Mesendoderm (in vitro differentiated cells): ENCODE measurements at regions not wholly inside any gene's neighbourhood (a gene's known extent, or its start where the extent isn't known, plus 50 kb on each side); places are given as distances from the start of the nearest gene placed in this dataset.

Experiments used
- DNase-seq: peaks from one replicate; pipeline ENCODE4 v3.0.0; 2013
- H2AK5ac ChIP-seq: 2 replicates; pipeline ENCODE4 v1.6.1; 2013; ENCODE audit warnings: low read length, inconsistent platforms
- H2BK120ac ChIP-seq: 2 replicates; pipeline ENCODE4 v1.6.1; 2013; ENCODE audit warnings: low read depth, mild to moderate bottlenecking, low read length, moderate library complexity, mixed read lengths
- H2BK15ac ChIP-seq: replicated peaks from 2 replicates; pipeline ENCODE4 v1.6.1; 2013; ENCODE audit warnings: low read depth, mild to moderate bottlenecking, moderate library complexity
- H2BK5ac ChIP-seq: 2 replicates; pipeline ENCODE4 v1.6.1; 2013; ENCODE audit warnings: low read length, inconsistent platforms
- H3K18ac ChIP-seq: 2 replicates; pipeline ENCODE4 v1.6.1; 2013; ENCODE audit warnings: mild to moderate bottlenecking, low read length, mixed read lengths
- H3K23ac ChIP-seq: one replicate; pipeline ENCODE4 v1.6.1; 2013; ENCODE audit warnings: low read length
- H3K27ac ChIP-seq: 2 replicates; pipeline ENCODE4 v1.5.1; 2013; ENCODE audit warnings: low read depth, mild to moderate bottlenecking, inconsistent platforms, low read length, moderate library complexity
- H3K27me3 ChIP-seq: 2 replicates; pipeline ENCODE4 v1.6.1; 2013; ENCODE audit warnings: low read length, control low read depth, mild to moderate bottlenecking, inconsistent platforms; ENCODE audit not compliant: insufficient read depth, poor library complexity
- H3K36me3 ChIP-seq: 2 replicates; pipeline ENCODE4 v1.6.1; 2013; ENCODE audit warnings: low read length, inconsistent platforms; ENCODE audit not compliant: control insufficient read depth, insufficient read depth
- H3K4ac ChIP-seq: one replicate; pipeline ENCODE4 v1.6.1; 2013; ENCODE audit warnings: low read depth, mild to moderate bottlenecking, low read length, moderate library complexity
- H3K4me1 ChIP-seq: 2 replicates; pipeline ENCODE4 v1.6.1; 2013; ENCODE audit warnings: low read depth, low read length, inconsistent platforms; ENCODE audit not compliant: control insufficient read depth
- H3K4me2 ChIP-seq: 2 replicates; pipeline ENCODE4 v1.6.1; 2013; ENCODE audit warnings: low read length
- H3K4me3 ChIP-seq: 2 replicates; pipeline ENCODE4 v1.5.1; 2013; ENCODE audit warnings: mild to moderate bottlenecking, low read length
- H3K56ac ChIP-seq: one replicate; pipeline ENCODE4 v1.6.1; 2013; ENCODE audit warnings: low read length
- H3K79me1 ChIP-seq: 2 replicates; pipeline ENCODE4 v1.6.1; 2013; ENCODE audit warnings: low read length, inconsistent platforms
- H3K79me2 ChIP-seq: 2 replicates; pipeline ENCODE4 v1.6.1; 2013; ENCODE audit warnings: mild to moderate bottlenecking, low read length; ENCODE audit not compliant: control insufficient read depth, insufficient read depth
- H3K9ac ChIP-seq: 2 replicates; pipeline ENCODE4 v1.6.1; 2013; ENCODE audit warnings: low read length, inconsistent platforms
- H4K5ac ChIP-seq: one replicate; pipeline ENCODE4 v1.6.1; 2013; ENCODE audit warnings: low read length
- H4K8ac ChIP-seq: one replicate; pipeline ENCODE4 v1.6.1; 2013; ENCODE audit warnings: low read depth, mild to moderate bottlenecking, control low read depth, low read length, moderate library complexity
- WGBS: extraction: QIAGEN DNeasy Blood & Tissue Kit; methylation state at CpG from one replicate; pipeline ENCODE4 v1.1.7; 2013; ENCODE audit warnings: low lambda C conversion rate, missing lambda C conversion rate; ENCODE audit not compliant: insufficient coverage; ENCODE audit errors: extremely low coverage; 5-methylcytosine and 5-hydroxymethylcytosine counted together

- no CpG with 5 or more reads among the region's 13 CpGs for WGBS
- no peak overlapping the region for H3K9ac ChIP-seq
These were observed 122.3 kb upstream of the WWC1 start for GRCh38 chr5:168168978-168169698.

DNA sequence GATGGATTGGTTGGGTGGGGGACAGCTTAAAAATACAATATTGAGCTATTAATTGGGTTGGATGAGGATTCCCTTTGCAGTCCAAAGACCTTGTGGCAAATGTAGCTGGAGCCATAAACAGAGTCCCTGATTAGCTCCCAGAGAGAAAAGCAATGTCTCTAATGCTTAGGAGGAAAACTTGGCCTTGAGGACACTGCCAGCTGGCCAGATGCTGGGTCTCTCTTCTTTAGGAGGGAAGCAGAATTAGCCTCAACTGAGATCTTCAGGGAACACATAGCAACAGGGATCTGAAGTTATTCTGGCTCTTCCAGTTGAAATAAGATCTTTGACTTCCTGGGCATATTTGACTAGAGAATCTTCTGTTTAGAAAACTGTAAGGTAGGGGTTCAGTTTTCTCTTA is 121.7 kb upstream of the WWC1 start:
- Histone ChIP-seq H4K5ac (no peak overlapping the region), H3K4me1 (peaks cover 2% of the 10 kb centered on the region), H2BK120ac (no peak overlapping the region), H3K27me3 (no peaks in the 10 kb centered on the region), H3K79me1 (no peaks in the 10 kb centered on the region), H2BK5ac (no peak overlapping the region), H3K23ac (no peak overlapping the region), H3K36me3 (no peaks in the 10 kb centered on the region), H3K4ac (no peak overlapping the region), H3K56ac (no peak overlapping the region), H3K27ac (no peak overlapping the region), H3K4me3 (no peak overlapping the region), H2BK15ac (no peak overlapping the region), H4K8ac (no peak overlapping the region), H3K79me2 (no peaks in the 10 kb centered on the region), H3K9ac (no peak overlapping the region), H3K18ac (no peak overlapping the region), H3K4me2 (no peak overlapping the region), H2AK5ac (no peak overlapping the region)
- no peak for DNase-seq

More at GRCh38 chr5:168168978-168169698, 122.3 kb upstream of the WWC1 start:
- no peak overlapping the region for H3K4me2 ChIP-seq
- no peak overlapping the region for H2BK15ac ChIP-seq
- no peaks in the 10 kb centered on the region for H3K79me1 ChIP-seq
- no peak overlapping the region for H4K5ac ChIP-seq
- H3K56ac ChIP-seq: no peak overlapping the region
- H2BK5ac ChIP-seq: no peak overlapping the region
- H3K18ac ChIP-seq: no peak overlapping the region
- no peak overlapping the region for H3K4me3 ChIP-seq
- H2AK5ac ChIP-seq: no peak overlapping the region
- no peak overlapping the region for H3K27ac ChIP-seq
- no peak overlapping the region for H4K8ac ChIP-seq
- no peak overlapping the region for H3K4ac ChIP-seq
- H3K4me1 ChIP-seq: peaks cover 2% of the 10 kb centered on the region
- H3K79me2 ChIP-seq: no peaks in the 10 kb centered on the region
- DNase-seq: no peak
- H3K23ac ChIP-seq: no peak overlapping the region
- no peaks in the 10 kb centered on the region for H3K36me3 ChIP-seq
- H3K27me3 ChIP-seq: no peaks in the 10 kb centered on the region
- no peak overlapping the region for H2BK120ac ChIP-seq

GRCh38 chr5:168171901-168172759 is 119.3 kb upstream of the WWC1 start:
- no peak overlapping the region for H3K4ac ChIP-seq
- no peak overlapping the region for H2AK5ac ChIP-seq
- no peaks in the 10 kb centered on the region for H3K79me1 ChIP-seq
- no peak overlapping the region for H2BK5ac ChIP-seq
- WGBS: no CpG with 5 or more reads among the region's 15 CpGs
- no peak overlapping the region for H3K18ac ChIP-seq
- H2BK15ac ChIP-seq: no peak overlapping the region
- H2BK120ac ChIP-seq: no peak overlapping the region
- H3K27me3 ChIP-seq: no peaks in the 10 kb centered on the region
- H3K4me1 ChIP-seq: no peaks in the 10 kb centered on the region
- H3K27ac ChIP-seq: no peak overlapping the region
- no peak overlapping the region for H3K56ac ChIP-seq
- H3K9ac ChIP-seq: no peak overlapping the region
- no peak overlapping the region for H3K4me2 ChIP-seq
- H3K23ac ChIP-seq: no peak overlapping the region
- no peaks in the 10 kb centered on the region for H3K79me2 ChIP-seq
- DNase-seq: no peak
- no peaks in the 10 kb centered on the region for H3K36me3 ChIP-seq
- H4K5ac ChIP-seq: no peak overlapping the region
- no peak overlapping the region for H4K8ac ChIP-seq
- H3K4me3 ChIP-seq: no peak overlapping the region

- Histone ChIP-seq H3K79me2 (no peaks in the 10 kb centered on the region), H3K9ac (no peak overlapping the region), H3K36me3 (no peaks in the 10 kb centered on the region), H2BK120ac (no peak overlapping the region), H3K23ac (no peak overlapping the region), H3K27ac (no peak overlapping the region), H3K27me3 (no peaks in the 10 kb centered on the region), H2BK5ac (no peak overlapping the region), H2BK15ac (no peak overlapping the region), H3K56ac (no peak overlapping the region), H3K79me1 (no peaks in the 10 kb centered on the region), H3K4me3 (no peak overlapping the region), H3K4ac (no peak overlapping the region), H4K5ac (peak overlapping the region; percentile 13), H3K4me1 (peaks cover 1% of the 10 kb centered on the region), H2AK5ac (no peak overlapping the region), H3K4me2 (no peak overlapping the region), H3K18ac (no peak overlapping the region), H4K8ac (no peak overlapping the region)
- WGBS: no CpG with 5 or more reads among the region's 2 CpGs
- no peak for DNase-seq
These were observed 118.7 kb upstream of the WWC1 start for GRCh38 chr5:168172760-168173223.

- Histone ChIP-seq H3K27ac (no peak overlapping the region), H4K8ac (no peak overlapping the region), H3K27me3 (no peaks in the 10 kb centered on the region), H3K79me1 (no peaks in the 10 kb centered on the region), H2BK15ac (no peak overlapping the region), H3K18ac (no peak overlapping the region), H4K5ac (no peak overlapping the region), H3K56ac (no peak overlapping the region), H3K9ac (no peak overlapping the region), H3K36me3 (no peaks in the 10 kb centered on the region), H3K4me2 (no peak overlapping the region), H2BK120ac (no peak overlapping the region), H2BK5ac (no peak overlapping the region), H3K4me3 (no peak overlapping the region), H3K23ac (no peak overlapping the region), H3K4ac (no peak overlapping the region), H3K79me2 (no peaks in the 10 kb centered on the region), H2AK5ac (no peak overlapping the region), H3K4me1 (peaks cover 3% of the 10 kb centered on the region)
- no CpG with 5 or more reads among the region's 9 CpGs for WGBS
- no peak for DNase-seq
These were observed 117.1 kb upstream of the WWC1 start for GRCh38 chr5:168174376-168174775.
